Cerebellar cortex (tissue), 1 donor: ENCODE measurements at regions not wholly inside any gene's neighbourhood (a gene's known extent, or its start where the extent isn't known, plus 50 kb on each side); places are given as distances from the start of the nearest gene placed in this dataset.
A peak's percentile ranks its signal among the peaks of the same experiment; 100 is the strongest.

Experiments
- DNase-seq: peaks from one replicate; pipeline ENCODE4 v3.0.0-alpha.2; 2015; ENCODE audit warnings: low spot score

DNA sequence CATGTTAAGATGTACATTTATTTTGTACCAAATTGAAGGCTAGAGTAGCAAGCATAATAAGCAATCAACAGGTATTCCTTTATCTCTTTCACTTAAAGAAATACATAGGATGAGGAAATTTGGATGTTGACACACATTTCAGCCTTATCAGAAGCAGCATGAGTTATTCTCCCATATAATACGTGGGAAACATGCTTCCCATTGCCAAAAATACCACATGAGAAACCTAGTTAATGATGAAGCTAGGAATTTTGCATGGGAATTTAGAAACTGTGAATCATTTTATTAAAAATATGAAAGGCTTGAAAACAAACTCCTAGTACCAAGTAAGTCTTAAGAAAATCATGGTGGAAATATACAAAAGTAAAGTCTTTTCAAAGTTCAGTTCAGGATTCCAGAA is 751.8 kb downstream of the TSN start:
- DNase-seq = no peak

DNA sequence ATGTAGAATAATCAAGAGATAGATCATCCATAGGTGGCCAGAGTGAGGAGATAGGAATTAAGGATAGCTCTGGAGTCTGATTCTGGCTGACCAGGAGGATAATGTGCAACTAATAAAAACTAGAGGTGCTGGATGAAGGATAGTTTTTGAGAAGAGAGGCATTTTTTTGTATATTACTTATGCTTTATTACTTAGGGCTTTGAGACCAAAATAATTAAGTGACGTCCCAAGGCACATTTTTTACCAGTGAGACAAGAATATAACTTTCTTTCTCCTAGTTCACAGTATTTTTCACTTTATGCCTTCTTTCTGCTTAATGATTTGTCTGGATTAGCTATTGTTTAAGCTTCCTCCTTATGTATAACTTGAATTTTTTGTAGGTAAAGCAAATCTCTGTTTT is 756.6 kb downstream of the TSN start:
- DNase-seq = no peak

DNA sequence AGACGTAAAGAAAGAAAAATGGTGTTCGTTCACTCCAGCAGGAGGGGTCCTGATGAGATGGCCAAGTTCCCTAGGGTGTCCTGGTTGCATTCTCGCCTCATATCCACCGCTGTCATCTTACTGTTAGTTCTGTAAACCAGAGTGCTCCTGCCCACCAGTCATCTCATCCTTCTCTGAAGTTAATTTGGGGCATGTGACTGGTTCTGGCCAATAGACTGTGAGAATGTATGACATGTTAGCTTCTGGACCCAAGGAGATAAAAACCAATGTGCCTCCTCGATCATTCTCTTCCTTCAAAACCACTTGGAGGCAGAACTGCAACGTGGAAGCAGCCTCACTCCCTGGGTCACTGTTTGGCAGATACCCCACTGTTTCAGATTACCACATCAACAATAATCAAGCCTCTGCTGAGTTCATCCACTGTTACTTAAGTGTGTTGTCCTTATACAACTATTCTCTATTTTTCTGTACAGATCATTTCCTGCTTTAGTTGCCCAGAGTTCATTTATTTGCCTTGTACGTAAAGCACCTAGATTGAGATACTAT is 759.1 kb downstream of the TSN start:
- no peak for DNase-seq

DNA sequence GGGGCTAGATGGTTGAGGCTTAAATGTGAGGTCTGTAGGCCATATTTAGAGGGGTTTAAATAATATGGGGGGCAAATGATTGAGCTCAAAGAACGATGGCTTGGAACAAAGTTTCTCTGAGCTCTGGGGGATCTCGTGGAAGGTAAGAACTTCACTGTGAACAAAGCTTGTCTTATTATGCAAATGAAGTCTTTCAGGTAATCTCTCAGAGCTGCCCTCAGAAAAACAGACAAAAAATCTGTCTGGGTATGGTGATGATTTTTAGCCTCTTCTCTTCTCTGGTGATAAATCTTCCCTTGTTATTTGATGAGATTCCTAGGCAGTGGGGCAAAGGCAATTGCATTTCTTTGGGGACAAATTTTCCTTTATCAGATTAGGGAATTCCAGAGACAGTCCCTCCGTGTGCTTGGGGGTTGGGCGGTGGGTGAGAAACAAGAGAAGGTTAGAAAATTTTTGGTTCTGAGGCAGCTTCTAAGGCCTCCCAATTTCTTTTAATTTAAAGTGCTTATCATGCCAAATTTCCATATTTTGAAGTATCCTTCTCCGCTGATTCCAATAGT is 760.4 kb downstream of the TSN start:
- DNase-seq = no peak

DNA sequence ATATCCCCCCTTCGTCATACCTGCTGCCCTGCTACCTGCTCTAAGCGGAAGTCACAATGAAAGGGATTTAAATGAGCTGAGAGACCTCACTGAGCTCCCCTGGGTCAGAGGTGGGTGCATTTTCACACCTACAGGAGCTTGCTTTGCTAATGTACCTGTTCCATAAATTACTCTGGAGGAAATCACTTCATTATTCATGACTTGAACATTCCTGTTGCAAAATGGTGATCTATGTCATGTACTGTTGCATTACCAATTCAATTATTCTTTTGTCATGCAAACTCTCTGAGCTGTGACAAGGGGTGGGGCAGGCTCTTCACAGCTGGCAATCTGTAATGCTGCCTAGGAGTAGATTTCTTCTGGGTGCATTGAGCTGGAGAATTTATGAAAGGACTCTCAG is 761.3 kb downstream of the TSN start:
- no peak for DNase-seq

DNA sequence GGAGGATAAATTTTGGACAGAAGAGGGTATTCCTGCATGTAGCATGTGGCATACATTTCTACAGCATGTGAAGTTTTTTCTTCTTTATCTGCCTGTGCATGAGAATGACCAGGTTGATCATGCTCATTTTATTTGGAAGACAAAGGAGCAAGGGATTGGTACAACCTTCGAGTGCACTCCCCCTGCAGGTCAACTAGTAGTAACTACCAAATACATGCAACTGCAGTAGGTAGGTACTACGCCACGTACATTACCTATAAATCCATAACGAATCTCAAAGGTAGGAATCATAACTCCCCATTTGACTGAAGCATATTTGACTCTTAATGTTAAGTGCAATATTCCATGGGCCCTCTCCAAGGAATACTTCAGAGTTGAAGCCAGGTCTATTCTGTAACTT is 763.9 kb downstream of the TSN start:
- DNase-seq = peak; percentile 3

DNA sequence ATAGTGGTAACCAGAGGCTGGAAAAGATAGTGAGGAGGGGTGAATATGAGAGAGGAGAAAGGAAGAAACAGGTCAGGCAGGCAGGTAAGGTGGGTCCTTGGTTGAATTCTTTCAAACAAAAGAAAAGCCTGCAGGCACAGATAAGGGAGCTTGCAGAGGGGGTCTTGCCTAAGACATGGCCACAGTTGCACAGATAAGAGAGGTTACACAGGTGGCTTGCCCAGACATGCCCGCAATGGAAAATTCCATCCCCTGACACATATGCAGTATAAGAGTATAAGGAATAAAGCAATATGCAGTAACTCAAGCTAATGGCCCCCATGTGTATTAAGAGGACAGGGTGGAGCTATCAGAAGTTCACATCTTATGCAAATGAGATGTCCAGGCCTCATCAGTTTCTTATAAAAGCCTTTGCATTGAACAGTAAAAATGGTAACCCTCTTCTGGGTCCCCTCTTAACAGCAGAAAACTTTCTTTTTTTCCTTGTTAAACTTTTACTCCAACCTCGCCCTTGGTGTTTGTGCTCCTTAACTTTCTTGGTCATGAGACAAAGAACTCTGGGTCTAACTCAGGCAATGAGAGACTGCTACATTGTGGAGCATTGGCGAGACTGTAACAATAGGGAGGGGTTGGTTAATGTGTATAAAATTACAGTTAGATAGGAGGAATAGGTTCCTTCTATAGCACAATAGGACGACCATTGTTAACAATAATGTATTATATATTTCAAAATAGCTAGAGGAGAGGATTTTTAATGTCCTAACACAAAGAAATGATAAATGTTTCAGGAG is 764.6 kb downstream of the TSN start:
- no peak for DNase-seq

DNA sequence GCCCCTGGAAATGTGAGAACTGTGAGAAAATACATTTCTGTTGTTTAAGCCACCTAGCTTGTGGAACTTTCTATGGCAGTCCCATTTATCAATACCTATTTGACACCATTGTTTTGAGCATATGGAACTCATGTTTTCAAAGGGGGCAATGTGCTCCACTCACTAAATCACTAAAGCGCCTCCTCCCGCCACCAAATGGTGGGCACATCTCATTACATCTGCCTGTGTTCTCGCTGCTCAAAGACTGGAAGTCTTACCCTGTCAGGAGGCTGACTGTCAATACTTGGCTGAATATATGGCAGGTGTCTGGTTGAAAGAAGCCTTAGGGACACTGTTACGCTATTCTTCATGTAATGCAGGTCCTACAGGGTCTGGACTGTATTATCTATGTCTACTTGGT is 767.7 kb downstream of the TSN start:
- no peak for DNase-seq

DNA sequence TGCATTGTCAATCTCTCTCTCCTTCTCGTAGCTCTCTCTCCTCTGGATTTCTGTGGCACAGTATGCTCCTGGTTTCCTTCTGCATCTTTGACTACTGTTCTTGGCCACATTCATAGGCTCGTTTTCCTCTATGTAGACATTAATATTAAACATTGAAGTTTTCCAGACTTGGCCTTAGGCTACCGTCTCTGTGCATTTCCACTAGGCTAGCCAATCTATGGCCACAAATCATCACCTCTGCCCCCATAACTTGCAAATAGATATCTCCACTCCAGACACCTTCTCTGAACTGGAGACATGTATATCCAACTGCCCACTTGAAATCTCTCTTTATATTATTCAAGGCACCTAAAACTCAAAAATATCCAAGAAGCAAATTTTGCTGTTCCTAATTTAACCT is 768.5 kb downstream of the TSN start:
- DNase-seq = no peak

DNA sequence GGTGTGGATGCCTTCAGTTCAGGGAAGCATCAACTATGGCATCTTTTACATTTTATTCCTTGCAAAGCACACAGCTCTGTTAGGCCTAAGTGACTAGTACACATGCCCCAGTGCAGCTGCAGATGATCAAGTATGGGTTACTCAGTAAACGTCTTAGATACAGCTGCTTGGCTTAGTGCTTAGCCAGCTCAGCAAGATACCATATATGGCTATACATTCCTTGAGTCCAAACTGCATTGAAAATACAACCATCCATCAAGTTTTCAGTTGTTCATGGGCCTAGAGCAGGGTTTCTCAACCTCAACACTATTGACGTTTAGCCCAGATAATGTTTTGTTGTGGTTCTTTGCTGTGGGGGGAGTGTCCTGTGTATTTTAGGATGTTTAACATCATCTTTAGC is 769.9 kb downstream of the TSN start:
- DNase-seq = no peak

DNA sequence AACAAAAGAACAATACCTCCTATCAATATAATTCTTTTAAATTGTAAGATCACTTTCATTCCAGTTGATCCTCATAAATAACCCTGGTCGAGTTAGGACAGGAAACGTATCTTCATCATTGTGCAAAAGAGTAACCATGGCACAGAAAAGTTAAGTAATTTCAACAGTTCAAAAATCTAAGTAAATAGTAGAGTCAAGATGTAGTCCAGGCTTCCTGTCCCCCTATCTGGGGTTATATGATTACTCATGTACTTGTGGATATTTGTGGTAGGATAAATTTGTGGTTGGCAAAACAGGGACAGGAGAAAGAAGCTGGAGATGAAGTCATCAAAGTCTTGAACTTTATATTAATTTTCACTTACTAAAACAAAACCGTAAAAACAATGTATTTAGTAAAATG is 772.6 kb downstream of the TSN start:
- no peak for DNase-seq

DNA sequence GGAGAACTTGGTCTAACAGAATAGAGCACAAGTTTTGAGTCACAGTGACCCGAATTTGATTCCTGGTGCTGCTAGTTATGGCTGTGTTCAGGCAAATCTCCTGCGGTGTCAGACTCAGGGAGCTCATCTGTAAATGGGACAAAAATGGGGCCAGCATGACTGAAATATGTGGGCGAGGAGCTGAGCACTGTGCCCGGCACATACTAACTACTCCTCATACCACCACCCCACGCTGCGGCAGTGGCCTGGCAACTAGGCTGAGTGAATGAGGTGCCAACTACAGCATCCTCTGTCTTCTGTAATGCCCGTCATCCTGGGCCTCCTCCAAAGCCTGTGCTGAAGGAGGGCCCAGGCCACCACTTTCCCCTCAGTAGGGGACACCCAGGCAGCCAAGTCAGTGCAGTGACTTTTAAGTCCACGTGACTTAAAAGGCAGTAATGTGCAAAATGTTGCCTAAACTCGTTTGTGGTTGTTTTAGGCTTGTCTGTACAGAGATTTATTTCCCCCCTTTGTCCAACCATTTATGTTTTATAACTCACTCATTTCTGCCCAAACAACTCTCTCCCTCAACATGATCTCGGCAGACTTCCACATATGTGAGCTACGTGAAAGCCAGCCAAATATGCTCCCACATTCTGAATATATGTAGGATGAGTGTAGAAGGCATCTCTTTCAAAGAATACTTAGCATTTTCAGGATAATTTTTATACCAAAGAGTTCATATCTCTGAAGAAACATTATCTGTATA is 773.7 kb downstream of the TSN start:
- no peak for DNase-seq

DNA sequence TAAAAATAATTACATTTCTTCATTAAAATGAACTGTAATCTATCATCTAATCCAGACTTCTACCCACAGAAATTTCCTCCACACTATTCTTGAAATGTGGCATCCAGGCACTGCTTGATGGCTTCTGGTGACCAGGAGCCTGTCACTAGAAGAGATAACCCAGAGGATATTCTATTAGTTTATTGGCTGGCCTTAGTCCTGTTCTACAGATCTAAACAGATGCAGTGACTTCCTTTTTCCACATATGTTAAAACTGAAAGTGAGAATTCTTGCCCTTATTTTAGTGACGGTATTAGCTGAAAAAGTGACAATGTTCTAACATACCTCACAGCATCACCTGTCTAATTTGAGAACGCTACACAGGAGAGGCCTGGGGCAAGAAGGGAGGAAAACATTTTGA is 775.4 kb downstream of the TSN start:
- DNase-seq = no peak

DNA sequence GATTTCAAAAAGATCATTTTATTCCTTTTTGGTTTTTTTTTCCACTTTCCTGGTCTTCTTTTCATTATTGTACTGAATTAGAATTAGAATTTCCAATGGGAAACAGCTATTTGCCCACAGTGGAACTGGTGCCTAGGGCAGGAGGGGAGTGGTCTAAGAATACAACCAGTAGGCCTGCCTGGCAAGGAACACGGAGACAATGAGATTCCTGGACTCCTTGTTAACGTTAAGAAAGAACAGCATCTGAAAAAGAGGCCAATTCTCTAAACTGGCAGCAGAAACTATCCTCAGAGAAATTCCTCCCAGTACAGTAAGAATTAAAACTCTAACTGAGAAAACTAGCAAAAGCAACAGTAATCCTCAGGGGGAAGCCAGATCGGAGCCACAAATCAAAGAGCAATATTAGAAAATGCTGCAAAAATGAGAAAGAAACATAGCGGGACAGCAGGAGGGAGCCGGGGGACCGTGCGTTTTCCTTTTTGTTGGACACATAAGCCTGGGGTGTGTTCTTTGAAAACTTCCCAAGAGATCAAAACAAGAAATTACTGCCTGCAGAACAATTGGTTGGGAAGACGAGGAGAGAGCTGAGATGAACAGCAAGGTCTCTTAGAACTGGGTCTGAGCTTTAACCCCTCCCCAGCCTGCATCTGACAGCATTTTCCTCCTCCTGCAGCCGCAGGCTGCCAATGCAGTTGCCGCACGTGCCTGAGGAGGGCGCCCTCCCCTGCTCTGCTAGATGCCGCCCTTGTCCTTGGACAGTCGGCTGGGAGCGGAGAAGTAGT is 776.0 kb downstream of the TSN start:
- DNase-seq = no peak

DNA sequence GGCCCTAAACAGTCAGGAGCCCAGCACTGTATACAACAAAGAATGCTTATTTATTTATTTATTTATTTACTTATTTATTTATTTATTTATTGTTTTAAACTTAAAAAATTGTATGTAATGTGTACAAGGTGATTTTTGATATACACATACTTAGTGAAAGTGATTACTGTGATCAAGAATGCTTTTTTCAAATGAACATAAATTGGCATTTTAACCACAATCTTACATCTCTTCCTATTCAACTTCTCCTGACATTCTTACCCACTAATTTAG is 776.6 kb downstream of the TSN start:
- DNase-seq = no peak

DNA sequence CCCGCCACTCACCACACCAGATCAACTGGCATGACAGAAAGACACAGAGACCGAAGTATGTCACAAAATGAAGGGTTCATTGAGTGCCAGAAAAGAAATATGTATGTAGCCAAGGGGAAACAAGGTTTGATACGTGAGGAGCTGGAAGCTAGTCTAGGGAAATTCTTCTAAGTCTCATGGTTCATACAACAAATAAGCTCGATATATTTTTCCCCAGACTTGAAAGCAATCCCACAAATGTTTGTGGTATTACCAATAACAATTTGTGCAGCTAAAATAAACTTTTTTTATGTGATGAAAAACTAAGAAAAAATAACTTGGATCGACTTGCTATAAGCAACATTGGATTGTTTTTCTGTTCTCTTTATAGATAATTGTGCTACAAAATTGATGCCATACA is 777.0 kb downstream of the TSN start:
- DNase-seq = no peak

DNA sequence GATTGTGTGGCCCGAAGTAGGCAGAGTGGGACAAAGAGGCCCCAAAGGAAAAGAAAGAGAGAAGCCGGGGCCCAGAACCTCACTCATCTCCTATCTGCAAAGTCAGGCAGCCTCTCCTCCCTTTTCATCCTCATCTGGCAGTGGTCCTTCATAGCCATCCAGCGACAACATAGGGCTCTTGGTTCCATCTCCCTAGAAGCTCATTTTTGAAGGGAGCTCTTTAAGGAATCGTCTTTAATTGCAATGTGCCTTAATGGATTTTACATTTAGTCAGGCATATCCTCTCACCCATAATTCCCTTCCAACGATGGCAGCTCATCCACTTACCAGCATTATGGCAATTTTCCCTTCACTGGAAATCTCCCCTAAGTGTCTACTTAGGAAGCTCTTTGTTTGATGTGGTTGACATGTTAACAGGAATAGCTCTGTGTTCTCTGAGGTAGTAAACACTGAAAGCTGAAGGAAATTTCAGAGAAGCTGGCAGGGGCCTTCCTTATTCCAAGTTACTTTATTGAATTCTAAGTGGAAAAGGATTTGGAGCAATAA is 780.6 kb downstream of the TSN start:
- DNase-seq = no peak

DNA sequence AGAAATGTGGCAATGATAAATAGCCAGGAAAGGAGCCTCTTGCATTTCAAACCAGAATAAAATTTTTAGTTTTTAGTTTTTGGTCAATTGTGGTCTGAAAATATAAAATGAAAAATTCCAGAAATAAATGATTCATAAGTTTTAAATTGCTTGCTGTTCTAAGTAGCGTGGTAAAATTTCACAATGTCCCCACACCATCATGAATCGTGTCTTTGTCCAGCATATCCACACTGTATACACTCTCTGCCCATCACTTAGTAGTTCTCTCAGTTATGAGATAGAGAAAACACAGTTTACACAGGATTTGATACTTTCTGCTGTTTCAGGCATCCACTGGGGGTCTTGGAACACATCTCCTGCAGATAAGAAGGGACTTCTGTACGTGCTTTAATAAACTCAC is 783.9 kb downstream of the TSN start:
- no peak for DNase-seq

DNA sequence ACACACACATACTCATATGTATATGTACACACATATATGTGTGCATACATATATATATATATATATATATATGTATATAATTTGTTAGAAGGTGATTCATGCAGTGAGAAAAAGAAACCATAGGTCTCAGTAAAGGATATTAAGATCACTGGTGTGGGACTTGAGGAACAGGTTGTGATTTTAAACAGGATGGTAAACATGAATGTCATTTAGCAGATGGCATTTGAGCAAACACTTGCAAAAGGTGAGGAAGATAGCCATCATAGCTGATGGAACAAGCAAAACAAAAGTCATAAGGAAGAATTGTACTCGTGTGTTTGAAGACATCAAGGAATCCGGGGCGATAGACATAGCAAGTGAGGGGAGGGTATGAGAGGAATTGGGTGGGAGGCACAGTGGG is 784.5 kb downstream of the TSN start:
- DNase-seq = no peak

DNA sequence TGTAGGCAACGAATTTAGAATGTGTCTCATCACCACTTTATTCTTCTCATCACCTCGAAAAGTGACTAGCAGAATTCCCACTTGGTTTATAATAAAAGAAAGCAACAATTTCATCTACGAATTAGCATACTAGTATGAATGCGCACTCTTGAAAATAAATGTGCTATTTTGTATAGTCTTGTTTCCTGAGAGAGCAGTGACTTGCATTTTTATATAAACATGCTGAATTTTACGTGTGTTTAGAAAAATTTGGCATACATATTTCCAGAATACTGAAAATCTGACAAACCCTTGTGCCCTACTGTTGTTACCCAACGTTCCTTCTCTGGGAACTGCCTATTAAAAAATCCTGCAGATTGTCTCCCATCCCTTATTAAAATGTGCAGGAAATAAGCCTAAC is 786.8 kb downstream of the TSN start:
- no peak for DNase-seq

DNA sequence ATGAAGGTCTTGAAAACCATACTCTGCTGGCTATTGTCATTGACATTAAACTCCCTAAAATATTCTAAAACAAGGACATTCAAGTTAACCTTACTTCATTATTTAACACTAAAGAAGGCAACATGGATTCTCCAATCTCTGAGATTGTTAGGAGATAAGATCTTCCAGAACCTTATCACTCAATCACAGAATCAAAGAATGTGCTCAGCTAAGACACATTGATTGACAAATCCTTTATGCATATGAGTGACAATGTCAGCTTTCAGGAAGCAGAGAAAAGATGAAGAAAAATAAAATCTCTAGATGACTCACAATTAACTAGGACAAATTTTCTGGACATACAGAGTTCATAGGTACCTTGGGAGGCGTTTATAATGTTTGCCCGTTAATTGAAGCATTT is 787.2 kb downstream of the TSN start:
- no peak for DNase-seq

DNA sequence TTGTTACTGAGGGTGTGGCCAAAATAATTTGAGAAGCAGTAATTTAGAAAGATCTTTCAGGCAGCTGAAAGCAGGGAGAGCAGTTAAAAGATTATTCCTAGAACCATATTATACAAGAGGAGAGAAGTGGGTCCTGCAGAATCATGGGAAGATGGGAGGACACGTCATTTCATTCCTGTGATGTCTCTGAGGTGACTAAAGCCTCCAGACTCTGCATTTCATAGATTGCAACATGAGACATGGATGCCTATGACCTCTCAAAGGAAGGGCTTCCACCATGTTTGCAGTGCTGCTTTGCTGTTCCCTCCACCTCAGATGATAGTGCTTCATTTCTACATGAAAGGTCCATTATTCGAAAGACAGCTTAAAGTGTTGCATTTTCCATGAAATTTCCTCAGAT is 788.4 kb downstream of the TSN start:
- DNase-seq = no peak
